ENCODE measurements at regions not wholly inside any gene's neighbourhood (a gene's known extent, or its start where the extent isn't known, plus 50 kb on each side); places are given as distances from the start of the nearest gene placed in this dataset.
"Not testable (repeated sequence)": the region's sequence is repeated elsewhere in the genome, so short reads cannot be mapped to it uniquely, and the experiment has no call there.

GRCh38 chr17:34750004-34750403 is 170.6 kb downstream of the TMEM132E start:
- DNase-seq (ENCODE audit: low spot score in 2 of 2) (no peak), FAIRE-seq (no peak)

- FAIRE-seq (no peak), DNase-seq (ENCODE audit: low spot score in 2 of 2) (no peak)
These were observed 162.6 kb downstream of the TMEM132E start for GRCh38 chr17:34741967-34742366.

- DNase-seq (ENCODE audit: low spot score in 2 of 2) (no peak), FAIRE-seq (no peak)
These were observed 161.5 kb downstream of the TMEM132E start for GRCh38 chr17:34740565-34741520.

- no peak for FAIRE-seq
- no peak for DNase-seq (ENCODE audit: low spot score in 2 of 2)
These were observed 160.0 kb downstream of the TMEM132E start for GRCh38 chr17:34739386-34739785.

DNA sequence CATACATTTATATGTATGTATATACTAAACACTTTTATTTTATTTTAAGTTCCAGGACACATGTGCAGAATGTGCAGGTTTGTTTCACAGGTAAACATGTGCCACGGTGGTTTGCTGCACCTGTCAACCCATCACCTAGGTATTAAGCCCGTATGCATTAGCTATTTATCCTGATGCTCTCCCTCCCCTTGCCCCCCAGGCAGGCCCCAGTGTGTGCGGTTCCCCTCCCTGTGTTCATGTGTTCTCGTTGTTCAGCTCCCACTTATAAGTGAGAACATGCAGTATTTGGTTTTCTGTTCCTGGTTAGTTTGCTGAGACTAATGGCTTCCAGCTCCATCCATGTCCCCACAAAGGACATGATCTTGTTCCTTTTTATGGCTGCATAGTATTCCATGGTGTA is 158.3 kb downstream of the TMEM132E start:
- FAIRE-seq; DNase-seq (ENCODE audit: low spot score in 2 of 2): not testable (repeated sequence)

GRCh38 chr17:34736611-34737010 is 157.2 kb downstream of the TMEM132E start:
- no peak for FAIRE-seq
- no peak for DNase-seq (ENCODE audit: low spot score in 2 of 2)

DNA sequence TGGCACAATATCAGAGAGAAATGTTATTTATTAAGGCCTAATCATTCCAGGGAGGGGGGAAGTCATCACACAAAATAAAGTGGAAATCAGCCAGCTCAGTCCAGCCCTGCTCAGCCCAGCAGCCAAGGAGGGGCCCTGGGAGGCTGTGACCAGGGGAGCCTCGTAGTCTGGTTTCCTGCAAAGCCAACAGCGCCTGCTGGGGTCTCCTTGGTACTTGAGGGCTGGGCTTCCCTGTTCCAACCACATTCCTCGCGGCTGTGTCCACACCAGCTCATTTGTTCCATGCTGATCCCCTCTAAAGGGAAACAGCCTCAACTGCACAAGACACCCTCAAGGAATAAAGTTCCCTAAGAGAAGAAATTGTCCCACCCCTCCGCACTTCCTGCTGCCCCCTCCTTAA is 154.0 kb downstream of the TMEM132E start:
- no peak for FAIRE-seq
- no peak for DNase-seq (ENCODE audit: low spot score in 2 of 2)

GRCh38 chr17:34730816-34731215 is 151.4 kb downstream of the TMEM132E start:
- FAIRE-seq, result no peak

GRCh38 chr17:34728771-34729310 is 149.5 kb downstream of the TMEM132E start:
- FAIRE-seq (no peak), DNase-seq (ENCODE audit: low spot score in 2 of 2) (no peak)

More at GRCh38 chr17:34730816-34731215, 151.4 kb downstream of the TMEM132E start:
- no peak for DNase-seq (ENCODE audit: low spot score in 2 of 2)

DNA sequence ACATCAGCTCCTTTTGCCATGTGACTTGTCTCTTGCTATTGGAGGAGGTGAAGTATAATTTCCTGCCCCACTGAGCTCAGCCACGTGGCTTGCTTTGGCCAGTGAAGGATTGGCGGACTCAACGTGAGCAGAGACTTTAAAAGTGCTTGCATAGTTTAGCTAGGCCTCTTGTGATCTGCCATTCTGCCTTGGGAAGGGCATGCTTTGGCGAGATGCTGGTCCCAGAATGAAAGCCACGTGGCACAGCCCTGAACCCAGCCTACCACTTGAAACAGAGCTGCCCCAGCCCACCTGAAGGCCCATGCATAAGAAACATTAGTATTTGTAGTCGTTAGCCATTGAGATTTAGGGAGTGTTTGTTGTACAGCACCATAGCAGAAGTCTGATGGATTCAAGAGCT is 148.2 kb downstream of the TMEM132E start:
- FAIRE-seq, result no peak

GRCh38 chr17:34726536-34727384 is 147.4 kb downstream of the TMEM132E start:
- no peak for FAIRE-seq
- no peak for DNase-seq (ENCODE audit: low spot score in 2 of 2)

More for the DNA sequence above, 148.2 kb downstream of the TMEM132E start:
- no peak for DNase-seq (ENCODE audit: low spot score in 2 of 2)

- DNase-seq (ENCODE audit: low spot score in 2 of 2) (no peak), FAIRE-seq (no peak)
These were observed 146.3 kb downstream of the TMEM132E start for GRCh38 chr17:34725725-34726124.

DNA sequence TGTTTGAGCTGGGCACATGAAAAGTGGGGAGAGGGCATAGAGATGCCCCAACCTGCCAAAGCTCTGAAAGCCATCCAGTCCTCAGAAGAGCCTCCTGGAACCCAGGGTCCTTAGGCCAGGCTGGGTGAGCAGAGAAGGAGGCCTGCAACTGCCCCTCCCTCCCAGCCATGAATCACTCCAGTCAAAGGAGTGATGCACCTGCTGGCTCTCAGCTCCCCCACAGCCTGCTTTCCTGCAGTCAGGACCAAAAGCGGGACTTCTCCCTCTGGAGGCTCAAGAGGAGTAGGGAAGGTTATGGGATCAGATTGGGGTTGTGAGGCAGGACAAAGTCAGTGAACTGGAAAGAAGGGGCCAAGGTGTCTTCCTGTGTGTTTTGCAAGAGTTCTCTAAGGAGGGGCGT is 145.6 kb downstream of the TMEM132E start:
- FAIRE-seq (no peak), DNase-seq (ENCODE audit: low spot score in 2 of 2) (no peak)

GRCh38 chr17:34723875-34724274 is 144.5 kb downstream of the TMEM132E start:
- FAIRE-seq, result no peak
- DNase-seq (ENCODE audit: low spot score in 2 of 2), result no peak

DNA sequence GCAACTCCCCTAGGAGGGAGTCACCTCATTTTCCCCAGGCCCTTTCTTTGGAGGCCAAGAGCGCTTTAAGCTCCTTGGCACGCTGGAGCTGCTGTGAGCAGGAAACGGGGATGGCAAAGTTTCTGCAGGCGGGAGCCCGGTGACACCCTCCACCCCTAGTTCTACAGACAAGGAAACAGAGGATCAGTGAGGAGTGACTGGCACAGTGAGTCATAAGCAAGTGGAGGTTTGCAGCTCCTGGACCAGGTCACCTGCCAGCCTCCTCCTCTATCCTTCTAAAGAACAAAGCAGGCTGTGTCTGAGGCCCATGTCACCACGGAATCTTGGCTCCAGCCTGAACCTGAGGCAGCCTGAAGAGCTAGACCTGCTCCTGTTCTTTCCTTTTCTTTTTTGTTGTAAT is 141.9 kb downstream of the TMEM132E start:
- FAIRE-seq (no peak), DNase-seq (ENCODE audit: low spot score in 2 of 2) (no peak)

- no peak for DNase-seq (ENCODE audit: low spot score in 2 of 2)
- FAIRE-seq, result no peak
These were observed 141.4 kb downstream of the TMEM132E start for GRCh38 chr17:34720760-34721159.

- FAIRE-seq (no peak), DNase-seq (ENCODE audit: low spot score in 2 of 2) (no peak)
These were observed 140.2 kb downstream of the TMEM132E start for GRCh38 chr17:34719569-34719968.

DNA sequence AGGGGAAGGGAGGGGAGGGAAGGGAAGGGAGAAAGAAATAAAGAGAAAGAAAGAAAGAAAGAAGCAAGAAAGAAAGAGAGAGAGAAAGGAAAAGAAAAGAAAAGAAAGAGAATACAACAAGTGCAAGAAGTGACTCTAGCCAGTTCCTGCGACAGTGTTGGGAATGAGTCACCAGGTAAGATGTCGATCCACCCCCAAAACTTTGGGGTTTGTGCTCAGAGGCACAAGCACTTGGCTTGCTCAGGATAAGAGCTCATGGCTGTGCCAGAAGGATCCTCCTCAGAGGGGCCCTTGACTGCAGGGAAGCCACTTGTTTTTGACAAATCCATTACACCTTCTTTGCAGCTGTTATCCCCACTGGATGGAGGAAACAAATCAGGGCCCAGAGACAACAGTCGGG is 137.7 kb downstream of the TMEM132E start:
- FAIRE-seq, result no peak
- DNase-seq (ENCODE audit: low spot score in 2 of 2), result no peak

DNA sequence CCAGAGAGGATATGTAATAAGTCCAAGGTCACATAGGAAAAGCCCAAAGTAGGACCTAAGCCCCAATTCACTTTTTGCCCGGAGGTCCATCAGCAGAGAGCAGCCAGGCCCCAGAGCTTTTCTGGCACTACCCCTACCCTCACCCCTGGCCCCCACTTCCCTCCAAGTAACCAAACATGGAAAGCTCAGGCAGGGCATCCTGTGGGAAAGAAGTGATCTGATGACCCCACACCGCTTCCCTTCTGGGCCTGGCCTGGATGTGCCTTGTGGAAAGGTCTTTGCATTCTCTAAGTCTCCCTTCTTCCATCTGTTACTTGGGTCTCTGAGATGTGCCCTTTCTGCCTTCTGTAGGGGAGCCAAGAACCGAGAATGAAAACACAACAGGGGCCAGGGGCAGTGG is 136.9 kb downstream of the TMEM132E start:
- no peak for FAIRE-seq
- no peak for DNase-seq (ENCODE audit: low spot score in 2 of 2)

DNA sequence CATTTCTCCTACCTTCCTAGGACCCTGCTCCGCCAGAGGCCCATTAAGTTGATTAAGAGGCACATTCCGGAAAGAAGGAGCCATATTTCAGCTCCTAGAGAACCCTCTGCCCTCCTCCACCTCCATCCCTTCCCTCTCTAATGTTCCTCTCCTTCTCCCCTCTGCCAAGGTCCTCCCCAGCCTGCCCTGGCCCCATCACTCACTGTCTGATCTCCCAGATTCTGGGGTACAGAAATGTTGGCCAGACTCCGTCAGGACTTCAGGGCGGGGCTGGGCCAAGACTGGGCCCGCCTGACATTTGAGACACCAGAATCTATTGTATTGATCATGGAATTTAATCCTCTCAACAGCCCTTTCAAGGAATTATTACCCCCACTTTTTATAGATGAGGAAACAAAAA is 136.1 kb downstream of the TMEM132E start:
- DNase-seq (ENCODE audit: low spot score in 2 of 2) (no peak), FAIRE-seq (no peak)
